ENCODE measurements at regions not wholly inside any gene's neighbourhood (a gene's known extent, or its start where the extent isn't known, plus 50 kb on each side); places are given as distances from the start of the nearest gene placed in this dataset.

DNA sequence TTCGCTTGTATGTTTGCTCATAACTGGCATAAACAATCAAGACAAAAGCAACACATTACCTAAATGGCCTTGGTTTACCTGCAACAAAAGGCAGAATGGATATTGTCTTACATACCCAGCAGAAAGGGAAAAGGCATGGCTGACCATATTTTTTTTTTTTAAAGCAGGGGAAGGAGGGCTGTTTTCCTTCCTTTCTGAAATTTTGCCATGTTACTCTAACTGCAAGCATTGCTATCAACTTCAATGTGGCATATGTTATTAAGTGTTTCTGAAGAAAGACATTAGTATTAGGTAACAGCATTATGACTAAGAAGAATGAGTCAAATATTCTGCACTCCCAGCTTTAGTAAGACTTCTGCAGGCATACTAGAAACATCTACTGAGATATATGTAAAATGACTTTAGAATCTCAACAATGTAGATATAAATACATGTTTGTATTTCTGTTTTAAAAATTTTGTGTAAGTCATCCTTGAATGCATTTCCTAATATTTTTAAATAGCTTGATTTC, 512.6 kb upstream of the FAM241A start:
- TF ChIP-seq CTCF (IDR thresholded peaks at IDR 0.05; ENCODE audit: poor library complexity, severe bottlenecking) (no peak), TAF1 (IDR thresholded peaks at IDR 0.05; ENCODE audit: low read depth) (no peak), EZH2 (IDR thresholded peaks at IDR 0.05; ENCODE audit: borderline replicate concordance, insufficient read depth, low read length, poor library complexity, severe bottlenecking) (no peak), EP300 (conservative IDR thresholded peaks at IDR 0.05; ENCODE audit: poor library complexity, severe bottlenecking) (no peak), POLR2AphosphoS5 (IDR thresholded peaks at IDR 0.05) (no peak), REST (IDR thresholded peaks at IDR 0.05; ENCODE audit: borderline replicate concordance) (no peak)
